K562 (cell line): ENCODE measurements at regions not wholly inside any gene's neighbourhood (a gene's known extent, or its start where the extent isn't known, plus 50 kb on each side); places are given as distances from the start of the nearest gene placed in this dataset.

Source experiments
- ATAC-seq: fragments of 200-7000 bp; cut with Tn5 transposase; 3 replicates; pipeline ENCODE4 v1.9.1; 2020; ENCODE audit warnings: moderate library complexity
- BruUV-seq: library from RNA; stranded (reverse); fragments of 400-500 nt; replicated peaks from 2 replicates; lab custom pipeline; 2021; lab: Mats Ljungman, UMichigan
- CTCF ChIA-PET: fragments of 300-600 bp; formaldehyde crosslinking; extraction: SDS; loops from one replicate; lab custom pipeline; 2021; ENCODE audit warnings: low intra/inter-chr PET ratio; lab: Yijun Ruan, JAX
- POLR2A ChIA-PET: fragments of 300-600, 350-650 bp; sonication (Branson Sonifier 250); formaldehyde crosslinking; extraction: SDS; loops from one replicate; lab custom pipeline; 2021; ENCODE audit warnings: antibody characterized with exemption, inconsistent platforms; lab: Yijun Ruan, JAX
- DNase-seq, 4 experiments: peaks; one replicate each; pipeline versions ENCODE4 v3.0.0 to v3.0.0-alpha.2; 2011 to 2018; ENCODE audit warnings: low spot score in 3 of 4, mixed read lengths in 3 of 4; ENCODE audit errors: extremely low read depth in 1 of 4
- FAIRE-seq: peaks from 2 replicates; lab custom pipeline; 2011; peaks lifted over from hg19 to GRCh38; lab: Jason Lieb, UNC
- H2AFZ ChIP-seq: 2 replicates; pipeline ENCODE4 v1.6.0; 2011; ENCODE audit warnings: low read depth, low read length, control low read depth, inconsistent platforms
- H3K27ac ChIP-seq: fragments of 200-600 bp; 3 replicates; pipeline ENCODE4 v1.8.0; 2011; ENCODE audit warnings: low read depth, mild to moderate bottlenecking, control low read depth, inconsistent platforms, low read length, moderate library complexity, mixed read lengths; ENCODE audit errors: extremely low read depth
- H3K27me3 ChIP-seq, 2 experiments: fragments of 300-600 bp in 1 of 2; 2 replicates in 1 of 2; 3 replicates in 1 of 2; pipeline versions ENCODE4 v1.6.0 to v1.8.0; 2011; ENCODE audit warnings: inconsistent platforms in 2 of 2, low read length in 2 of 2, mild to moderate bottlenecking in 1 of 2, mixed read lengths in 1 of 2, moderate library complexity in 1 of 2; ENCODE audit not compliant: control insufficient read depth in 2 of 2, insufficient read depth in 2 of 2
- H3K36me3 ChIP-seq: fragments of 300-600 bp; 3 replicates; pipeline ENCODE4 v1.8.0; 2011; ENCODE audit warnings: mild to moderate bottlenecking, low read length, inconsistent platforms; ENCODE audit not compliant: control insufficient read depth, insufficient read depth
- H3K4me1 ChIP-seq, 2 experiments: fragments of 200-600 bp in 1 of 2; replicated peaks in 1 of 2; 2 replicates in 1 of 2; 3 replicates in 1 of 2; pipeline versions ENCODE4 v1.5.1 to v1.8.0; 2011; ENCODE audit warnings: inconsistent platforms in 2 of 2, low read length in 2 of 2, mild to moderate bottlenecking in 1 of 2, mixed read lengths in 1 of 2, moderate library complexity in 1 of 2; ENCODE audit not compliant: control insufficient read depth in 2 of 2, insufficient read depth in 2 of 2
- H3K4me2 ChIP-seq: 2 replicates; pipeline ENCODE4 v1.6.1; 2011; ENCODE audit warnings: low read length, control low read depth, inconsistent platforms, mixed read lengths; ENCODE audit not compliant: insufficient read depth
- H3K4me3 ChIP-seq: fragments of 200-600 bp; sonication (generic), shearing (Covaris generic); 2 replicates; pipeline ENCODE4 v1.5.1; 2016; ENCODE audit warnings: control low read depth, inconsistent platforms
- H3K79me2 ChIP-seq: fragments of 200-600 bp; 3 replicates; pipeline ENCODE4 v1.8.0; 2011; ENCODE audit warnings: low read length, inconsistent platforms; ENCODE audit not compliant: control insufficient read depth, insufficient read depth
- H3K9ac ChIP-seq, 2 experiments: 2 replicates each; pipeline versions ENCODE4 v1.6.0 to v1.6.1; 2011; ENCODE audit warnings: low read depth in 2 of 2, low read length in 2 of 2, control low read depth in 1 of 2, inconsistent platforms in 1 of 2, mild to moderate bottlenecking in 1 of 2, mixed read lengths in 1 of 2; ENCODE audit not compliant: insufficient read depth in 1 of 2
- H3K9me1 ChIP-seq: one replicate; pipeline ENCODE4 v1.6.0; 2011; ENCODE audit warnings: inconsistent platforms, mild to moderate bottlenecking, low read length, moderate library complexity; ENCODE audit not compliant: control insufficient read depth, insufficient read depth
- H3K9me3 ChIP-seq: replicated peaks from 2 replicates; pipeline ENCODE4 v1.5.1; 2011; ENCODE audit warnings: low read depth, low read length, inconsistent platforms; ENCODE audit not compliant: control insufficient read depth, insufficient read depth
- H4K20me1 ChIP-seq: replicated peaks from 2 replicates; pipeline ENCODE4 v1.6.1; 2011; ENCODE audit warnings: low read length, inconsistent platforms, mixed read lengths; ENCODE audit not compliant: control insufficient read depth, insufficient read depth
- CBFA2T3 ChIP-seq: fragments of 450-650 bp; IDR thresholded peaks from 2 replicates; pipeline ENCODE4 v1.6.1; 2017
- FOXK2 ChIP-seq, 2 experiments: fragments of 450-650 bp; IDR thresholded peaks in 1 of 2; conservative IDR thresholded peaks in 1 of 2; 2 replicates each; pipeline ENCODE4 v1.6.1; 2016; ENCODE audit warnings: low read depth in 2 of 2, mild to moderate bottlenecking in 1 of 2
- JUND ChIP-seq, 2 experiments: IDR thresholded peaks; 2 replicates in 1 of 2; 3 replicates in 1 of 2; pipeline ENCODE4 v1.6.1; 2011; ENCODE audit warnings: borderline replicate concordance in 2 of 2, low read depth in 2 of 2, low read length in 2 of 2, improper control_type of control experiment in 1 of 2, missing biosample characterization in 1 of 2, missing genetic modification characterization in 1 of 2, missing genetic modification reagents in 1 of 2
- NFE2L1 ChIP-seq: fragments of 450-650 bp; IDR thresholded peaks from 2 replicates; pipeline ENCODE4 v1.6.1; 2016; ENCODE audit warnings: missing genetic modification characterization, low read depth, mild to moderate bottlenecking, missing compliant biosample characterization, moderate library complexity, borderline replicate concordance
- PRPF4 ChIP-seq: fragments of 200-400 bp; formaldehyde crosslinking; IDR thresholded peaks from one replicate; pipeline ENCODE4 v1.6.1; 2017; ENCODE audit warnings: low read length, low read depth, mild to moderate bottlenecking; ENCODE audit not compliant: insufficient read depth, poor library complexity, severe bottlenecking
- in situ Hi-C: fragments of 300-500 bp; cut with MboI; formaldehyde crosslinking; loops from 4 replicates; pipeline ENCODE4 v1.15.0; 2018; ENCODE audit warnings: inconsistent platforms, mixed read lengths
- intact Hi-C: fragments of 100-400 bp; cut with micrococcal nuclease; formaldehyde crosslinking; loops from 2 replicates; pipeline ENCODE4 v1.14.2; 2022
- TF ChIP-seq, protein P1 (sequence below): sonication (generic); formaldehyde crosslinking; IDR thresholded peaks from 2 replicates; pipeline ENCODE4 v1.8.0; 2022; ENCODE audit warnings: missing genetic modification reagents, mild to moderate bottlenecking, borderline replicate concordance

- no peak for TF ChIP-seq PRPF4
- no peak for TF ChIP-seq CBFA2T3
- no peak for TF ChIP-seq JUND (IDR thresholded peaks at IDR 0.05; ENCODE audit: borderline replicate concordance, low read depth, low read length)
- no peak for TF ChIP-seq JUND (tag; IDR thresholded peaks at IDR 0.05; ENCODE audit: borderline replicate concordance, low read depth, low read length)
- no peak for TF ChIP-seq NFE2L1 (tag)
- TF ChIP-seq FOXK2 (conservative IDR thresholded peaks at IDR 0.05 in 1 of 2, IDR thresholded peaks at IDR 0.05 in 1 of 2; ENCODE audit: low read depth in 2 of 2): no peak
- TF ChIP-seq, all 486 proteins: peak for 0
Observed at GRCh38 chr5:168168978-168169698, 122.3 kb upstream of the WWC1 start (continued).

DNA sequence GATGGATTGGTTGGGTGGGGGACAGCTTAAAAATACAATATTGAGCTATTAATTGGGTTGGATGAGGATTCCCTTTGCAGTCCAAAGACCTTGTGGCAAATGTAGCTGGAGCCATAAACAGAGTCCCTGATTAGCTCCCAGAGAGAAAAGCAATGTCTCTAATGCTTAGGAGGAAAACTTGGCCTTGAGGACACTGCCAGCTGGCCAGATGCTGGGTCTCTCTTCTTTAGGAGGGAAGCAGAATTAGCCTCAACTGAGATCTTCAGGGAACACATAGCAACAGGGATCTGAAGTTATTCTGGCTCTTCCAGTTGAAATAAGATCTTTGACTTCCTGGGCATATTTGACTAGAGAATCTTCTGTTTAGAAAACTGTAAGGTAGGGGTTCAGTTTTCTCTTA lies 121.7 kb upstream of the WWC1 start:
- DNase-seq (no peak), FAIRE-seq (no peak), ATAC-seq (no peak)
- TF ChIP-seq, protein P1, sequence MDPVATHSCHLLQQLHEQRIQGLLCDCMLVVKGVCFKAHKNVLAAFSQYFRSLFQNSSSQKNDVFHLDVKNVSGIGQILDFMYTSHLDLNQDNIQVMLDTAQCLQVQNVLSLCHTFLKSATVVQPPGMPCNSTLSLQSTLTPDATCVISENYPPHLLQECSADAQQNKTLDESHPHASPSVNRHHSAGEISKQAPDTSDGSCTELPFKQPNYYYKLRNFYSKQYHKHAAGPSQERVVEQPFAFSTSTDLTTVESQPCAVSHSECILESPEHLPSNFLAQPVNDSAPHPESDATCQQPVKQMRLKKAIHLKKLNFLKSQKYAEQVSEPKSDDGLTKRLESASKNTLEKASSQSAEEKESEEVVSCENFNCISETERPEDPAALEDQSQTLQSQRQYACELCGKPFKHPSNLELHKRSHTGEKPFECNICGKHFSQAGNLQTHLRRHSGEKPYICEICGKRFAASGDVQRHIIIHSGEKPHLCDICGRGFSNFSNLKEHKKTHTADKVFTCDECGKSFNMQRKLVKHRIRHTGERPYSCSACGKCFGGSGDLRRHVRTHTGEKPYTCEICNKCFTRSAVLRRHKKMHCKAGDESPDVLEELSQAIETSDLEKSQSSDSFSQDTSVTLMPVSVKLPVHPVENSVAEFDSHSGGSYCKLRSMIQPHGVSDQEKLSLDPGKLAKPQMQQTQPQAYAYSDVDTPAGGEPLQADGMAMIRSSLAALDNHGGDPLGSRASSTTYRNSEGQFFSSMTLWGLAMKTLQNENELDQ: no peak
- H3K9me1 ChIP-seq: no peaks in the 10 kb centered on the region
- H3K9ac ChIP-seq: no peak overlapping the region
- no peak overlapping the region for H3K4me3 ChIP-seq
- no peaks in the 10 kb centered on the region; a peak in 1 of 5 replicates for H3K27me3 ChIP-seq
- in situ Hi-C loops: no loop called here
- H3K36me3 ChIP-seq: no peaks in the 10 kb centered on the region
- H2AFZ ChIP-seq: no peak overlapping the region
- H4K20me1 ChIP-seq: no peaks in the 10 kb centered on the region
- H3K4me1 ChIP-seq: no peaks in the 10 kb centered on the region
- POLR2A ChIA-PET: no interaction called here
- no peak overlapping the region for H3K27ac ChIP-seq
- intact Hi-C loops: no loop called here
- BruUV-seq: no TSS peak
- no peaks in the 10 kb centered on the region for H3K79me2 ChIP-seq
- CTCF ChIA-PET: no interaction called here
- H3K4me2 ChIP-seq: no peak overlapping the region
- H3K9me3 ChIP-seq: no peaks in the 10 kb centered on the region
